Hematopoietic multipotent progenitor cell treated with erythropoietin and hydrocortisone succinate and interleukin-3 and kit ligand, for 17 days (in vitro differentiated cells): ENCODE measurements at regions not wholly inside any gene's neighbourhood (a gene's known extent, or its start where the extent isn't known, plus 50 kb on each side); places are given as distances from the start of the nearest gene placed in this dataset.
"Not testable (repeated sequence)": the region's sequence is repeated elsewhere in the genome, so short reads cannot be mapped to it uniquely, and the experiment has no call there.

ENCODE experiments used
- DNase-seq: peaks from one replicate; pipeline ENCODE4 v3.0.0-alpha.2; 2015; ENCODE audit warnings: low spot score

DNA sequence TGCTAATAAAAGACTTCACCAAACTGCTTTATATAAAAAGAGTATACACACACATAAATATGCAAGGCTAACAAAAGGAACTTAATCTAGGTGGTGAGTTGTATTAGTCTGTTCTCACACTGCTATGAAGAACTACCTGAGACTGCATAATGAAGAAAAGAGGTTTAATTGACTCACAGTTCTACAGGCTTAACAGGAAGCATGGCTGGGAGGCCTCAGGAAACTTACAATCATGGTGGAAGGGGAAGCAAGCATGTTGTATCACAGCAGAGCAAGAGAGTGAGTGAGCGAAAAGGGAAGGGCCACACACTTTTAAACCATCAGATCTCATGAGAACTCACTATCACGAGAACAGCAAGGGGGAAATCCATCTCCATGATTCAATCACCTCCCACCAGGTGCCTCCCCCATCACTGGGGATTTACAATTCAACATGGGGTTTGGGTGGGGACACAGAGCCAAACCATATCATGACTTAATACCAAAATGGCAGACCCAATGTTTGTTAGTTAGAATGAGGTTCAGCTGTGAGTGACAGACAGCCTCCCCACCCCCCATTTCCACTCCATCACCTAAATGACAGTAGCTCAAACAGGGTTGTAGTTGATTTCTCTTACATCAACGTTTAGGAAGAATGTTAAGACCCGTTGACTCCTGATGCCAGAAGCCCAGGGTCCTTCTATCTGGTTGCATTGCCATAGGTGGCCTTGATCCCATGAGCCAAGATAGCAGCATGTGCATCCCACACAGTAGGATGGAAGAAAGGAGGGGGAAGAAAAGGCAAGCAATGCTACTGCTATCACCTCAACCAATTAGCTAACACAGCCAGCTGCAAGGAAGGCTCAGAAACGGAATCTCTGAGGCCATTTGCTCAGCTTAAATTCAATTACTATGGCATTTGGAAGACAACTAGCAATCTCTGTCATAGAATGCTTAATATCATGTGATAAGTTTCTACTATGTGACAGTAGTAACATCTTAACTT lies 77.0 kb downstream of the CCDC71L start:
- DNase-seq = no peak

DNA sequence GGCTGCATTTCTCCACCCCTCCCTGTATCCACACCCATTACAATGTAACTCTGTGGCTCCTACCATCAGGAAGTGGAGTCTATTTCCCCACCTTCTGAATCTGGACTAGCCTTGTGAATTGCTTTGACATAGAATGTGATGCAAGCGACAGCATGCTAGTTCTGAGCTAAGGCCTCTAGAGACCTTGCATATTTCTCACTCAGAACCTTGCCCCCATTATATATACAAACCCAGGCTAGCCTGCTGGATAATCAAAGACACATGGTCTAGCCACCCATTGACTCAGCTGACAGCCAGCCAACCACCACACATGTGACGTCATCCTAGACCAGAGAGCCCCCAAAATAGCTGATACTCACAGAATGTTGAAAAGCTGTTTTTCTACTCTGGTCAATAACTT lies 77.9 kb downstream of the CCDC71L start:
- DNase-seq = no peak

DNA sequence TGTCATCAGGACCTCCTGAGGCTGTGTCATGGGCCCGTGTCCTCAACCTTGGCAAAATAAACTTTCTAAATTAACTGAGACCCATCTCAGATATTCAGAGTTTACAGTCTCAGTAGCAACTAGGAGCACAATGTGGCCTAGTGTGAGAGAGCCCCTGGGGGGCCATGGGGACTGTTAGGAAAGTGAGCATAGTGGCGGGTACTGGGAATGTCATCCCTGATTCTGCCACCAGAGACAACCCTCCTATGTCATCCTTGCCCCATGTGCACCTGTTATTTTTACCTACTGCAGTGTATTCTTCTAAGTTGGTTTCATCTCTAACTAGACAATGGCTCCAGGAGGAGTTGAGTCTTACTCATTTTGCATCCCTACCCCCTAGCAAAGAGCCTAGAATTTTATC lies 78.6 kb downstream of the CCDC71L start:
- DNase-seq = no peak

DNA sequence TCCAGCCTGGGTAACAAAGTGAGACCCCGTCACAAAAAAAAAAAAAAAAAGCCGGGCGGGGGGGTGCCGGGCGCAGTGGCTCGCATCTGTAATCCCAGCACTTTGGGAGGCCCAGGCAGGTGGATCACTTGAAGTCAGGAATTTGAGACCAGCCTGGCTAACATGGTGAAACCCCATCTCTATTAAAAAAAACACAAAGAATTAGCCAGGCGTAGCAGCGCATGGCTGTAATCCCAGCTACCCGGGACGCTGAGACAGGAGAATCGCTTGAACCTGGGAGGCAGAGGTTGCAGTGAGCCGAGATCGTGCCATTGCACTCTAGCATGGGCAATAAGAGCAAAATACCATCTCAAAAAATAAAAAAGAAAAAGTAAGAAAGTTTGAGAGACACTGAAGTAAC lies 81.9 kb downstream of the CCDC71L start:
- not testable (repeated sequence) for DNase-seq

DNA sequence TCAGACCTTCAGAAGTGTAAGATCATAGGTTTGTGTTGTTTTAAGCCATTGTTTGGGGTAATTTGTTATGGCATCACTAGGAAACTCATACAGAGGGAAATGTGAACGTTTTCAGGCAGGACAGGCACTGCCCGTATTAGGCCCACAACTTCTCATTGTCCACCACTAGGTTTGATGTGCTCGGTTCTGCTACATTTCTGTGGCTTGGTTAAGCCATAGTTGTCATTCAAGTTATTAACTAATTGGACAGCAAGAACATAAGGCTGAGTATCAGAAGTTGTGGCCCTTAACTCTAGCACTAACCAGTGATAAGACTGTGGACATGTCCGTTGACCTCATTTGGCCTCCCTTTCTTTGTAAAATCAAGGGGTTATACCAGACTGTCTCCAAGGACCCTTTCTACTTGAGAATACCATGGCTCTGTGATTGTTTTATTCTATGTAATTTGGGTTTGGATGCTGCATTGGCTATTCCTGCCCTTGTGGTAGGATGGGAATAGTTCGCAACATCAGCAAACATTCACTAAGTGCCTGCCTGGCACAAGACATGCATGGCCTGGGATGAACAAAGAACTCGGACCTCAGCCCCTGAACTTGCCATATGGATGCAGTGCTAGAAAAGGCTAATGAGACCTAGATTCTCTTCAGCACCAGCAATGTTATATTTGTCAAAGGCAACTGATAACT lies 85.7 kb downstream of the CCDC71L start:
- no peak for DNase-seq

DNA sequence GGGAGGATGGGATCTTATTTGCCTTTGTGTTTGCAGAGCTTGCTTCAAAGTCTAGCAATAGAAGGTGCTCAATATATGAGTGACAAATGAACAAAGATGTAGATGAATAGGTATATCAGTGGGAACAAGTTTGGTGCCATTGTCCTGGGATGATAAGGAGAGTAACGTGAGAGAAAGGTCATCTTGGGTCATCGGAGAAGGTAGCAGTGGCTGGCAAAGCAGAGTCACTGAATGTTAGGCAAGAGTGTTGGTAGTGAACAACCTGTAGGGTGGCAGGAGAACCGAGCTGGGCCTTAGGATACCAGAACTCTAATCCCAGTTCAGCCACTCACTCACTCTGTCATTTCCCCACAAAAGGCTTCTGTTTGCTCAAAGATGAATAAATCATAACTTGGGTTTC lies 87.2 kb downstream of the CCDC71L start:
- DNase-seq = no peak

DNA sequence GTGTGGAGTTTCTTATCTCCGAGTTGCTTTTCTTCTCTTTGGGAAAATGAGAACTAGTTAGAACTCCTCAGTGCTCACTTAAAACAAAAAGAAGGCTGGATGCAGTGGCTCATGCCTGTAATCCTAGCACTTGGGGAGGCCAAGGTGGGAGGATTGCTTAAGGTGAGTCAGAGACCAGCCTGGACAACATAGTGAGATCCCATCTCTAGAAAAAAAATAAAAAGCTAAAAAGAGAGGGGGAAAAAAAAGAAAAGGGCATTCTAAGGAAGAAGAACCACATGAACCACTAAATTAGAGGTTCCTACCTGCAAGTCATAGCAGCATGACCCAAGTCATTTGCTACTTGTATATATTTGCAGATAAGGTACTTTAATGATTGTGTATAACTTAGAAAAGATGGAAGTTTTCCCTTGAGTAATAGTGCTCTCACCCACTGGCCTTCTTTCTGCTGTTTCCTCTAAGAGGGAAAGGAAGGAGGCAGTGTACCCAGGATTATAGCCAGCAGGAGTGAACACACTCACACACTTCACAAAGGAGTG lies 87.8 kb downstream of the CCDC71L start:
- DNase-seq = no peak

DNA sequence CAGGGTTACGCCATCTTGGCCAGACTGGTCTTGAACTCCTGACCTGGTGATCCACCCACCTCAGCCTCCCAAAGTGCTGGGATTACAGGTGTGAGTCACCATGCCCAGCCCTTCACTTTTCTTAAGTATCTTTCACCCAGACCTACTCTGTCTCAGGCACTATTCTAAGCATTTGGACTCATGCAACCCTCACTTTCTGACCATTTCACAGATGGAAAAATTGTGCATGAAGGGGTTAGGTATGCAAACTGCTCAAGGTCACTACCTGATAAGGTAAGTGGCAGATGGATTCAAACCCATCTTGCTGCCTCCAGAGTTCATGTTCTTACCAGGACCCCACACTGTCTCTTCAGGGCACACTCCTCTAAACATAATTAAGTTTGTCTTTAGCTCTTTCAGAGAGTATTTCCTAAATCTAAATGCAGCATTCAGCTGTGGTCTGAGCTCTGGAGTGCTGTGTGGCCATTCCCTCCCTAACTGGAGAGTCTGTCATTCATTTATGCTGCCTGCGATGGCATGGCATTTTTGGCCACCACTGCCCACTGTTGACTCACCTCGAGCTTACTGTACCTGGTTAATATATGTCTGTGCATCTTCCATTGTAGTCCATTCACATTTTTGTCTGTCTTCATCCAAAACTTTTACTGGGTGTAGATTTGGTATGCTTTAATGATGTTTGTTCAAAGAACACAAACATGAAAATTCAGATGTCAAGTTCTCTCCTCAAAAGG lies 88.4 kb downstream of the CCDC71L start:
- DNase-seq = no peak

DNA sequence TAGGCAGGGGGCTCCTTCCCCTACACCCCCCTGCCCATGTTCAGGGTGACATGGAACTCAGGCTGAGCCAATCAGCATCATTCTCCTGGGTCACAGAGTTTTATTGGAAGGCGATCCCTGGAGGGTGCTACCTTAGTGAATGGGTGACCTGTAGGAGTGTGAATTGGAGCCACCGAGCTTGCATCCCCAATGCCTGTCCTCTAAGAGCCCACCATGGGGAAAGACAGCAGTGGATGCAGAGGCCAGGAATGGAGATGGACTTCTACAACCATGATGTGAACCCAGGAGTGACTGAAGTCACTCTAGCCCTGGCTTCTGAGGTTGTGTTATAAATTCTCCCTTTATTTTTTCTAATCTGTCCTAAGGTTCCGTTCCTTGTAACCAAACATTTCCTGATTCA lies 89.4 kb downstream of the CCDC71L start:
- DNase-seq = no peak

DNA sequence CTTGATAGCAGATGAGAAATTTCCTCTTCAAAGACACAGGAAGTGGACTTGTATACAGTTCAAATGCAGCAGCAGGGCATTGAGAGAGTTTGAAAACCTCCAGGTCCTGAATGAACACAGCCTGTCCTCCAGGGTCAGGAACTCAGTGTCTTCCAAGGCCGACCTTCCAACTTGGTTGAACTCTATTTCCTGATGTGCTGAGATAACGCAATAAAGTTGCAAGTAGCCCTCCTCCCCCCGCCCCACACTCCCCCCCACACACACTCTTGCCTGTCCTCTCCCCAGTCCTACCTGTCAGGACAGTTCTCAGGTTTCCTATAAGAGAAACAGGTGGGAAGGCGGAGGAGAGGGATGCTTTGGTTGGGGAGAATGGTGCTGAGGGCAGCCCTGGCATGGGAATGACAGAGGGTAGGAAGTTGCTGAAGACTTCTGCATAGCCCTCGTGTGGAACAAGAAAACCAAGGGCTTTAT lies 90.0 kb downstream of the CCDC71L start:
- no peak for DNase-seq

DNA sequence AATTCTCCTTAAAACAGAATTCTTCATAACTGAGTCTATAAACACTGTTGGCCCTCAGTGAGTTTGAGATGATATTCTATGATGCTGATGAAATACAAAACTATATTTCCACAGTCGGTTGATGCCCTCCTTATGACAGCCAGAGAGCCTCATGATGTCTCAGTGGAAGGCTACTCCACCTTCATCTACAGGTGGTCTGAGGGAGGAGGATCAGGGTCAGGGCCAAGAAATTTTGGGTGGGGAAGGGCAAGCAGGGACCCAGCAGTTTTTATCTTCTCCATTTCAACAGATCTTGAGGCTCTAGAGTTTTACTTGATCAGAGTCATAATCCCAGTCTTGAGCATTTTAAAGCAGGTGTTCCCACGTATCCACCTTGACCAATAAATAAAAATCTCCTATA lies 90.8 kb downstream of the CCDC71L start:
- no peak for DNase-seq

DNA sequence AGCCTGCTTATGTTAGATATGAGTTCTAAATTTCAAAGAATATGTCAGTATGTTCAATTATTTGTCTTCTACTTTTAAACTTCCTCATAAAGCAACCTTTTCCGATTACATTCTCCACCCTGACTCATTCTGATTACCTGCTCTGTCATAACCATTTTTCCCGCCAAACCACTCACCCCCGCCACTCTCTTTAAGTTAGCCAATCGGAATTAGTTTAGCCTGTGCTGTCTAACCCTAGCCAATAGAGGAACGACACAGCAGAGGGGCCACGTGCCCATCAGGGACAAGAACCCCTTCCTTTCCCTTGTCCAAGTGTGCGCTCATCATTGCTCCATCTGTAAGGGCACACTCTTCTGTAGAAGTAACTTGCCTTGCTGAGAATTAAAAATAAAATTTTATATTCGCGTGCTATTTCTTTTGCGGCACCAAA lies 91.4 kb downstream of the CCDC71L start:
- DNase-seq = no peak

DNA sequence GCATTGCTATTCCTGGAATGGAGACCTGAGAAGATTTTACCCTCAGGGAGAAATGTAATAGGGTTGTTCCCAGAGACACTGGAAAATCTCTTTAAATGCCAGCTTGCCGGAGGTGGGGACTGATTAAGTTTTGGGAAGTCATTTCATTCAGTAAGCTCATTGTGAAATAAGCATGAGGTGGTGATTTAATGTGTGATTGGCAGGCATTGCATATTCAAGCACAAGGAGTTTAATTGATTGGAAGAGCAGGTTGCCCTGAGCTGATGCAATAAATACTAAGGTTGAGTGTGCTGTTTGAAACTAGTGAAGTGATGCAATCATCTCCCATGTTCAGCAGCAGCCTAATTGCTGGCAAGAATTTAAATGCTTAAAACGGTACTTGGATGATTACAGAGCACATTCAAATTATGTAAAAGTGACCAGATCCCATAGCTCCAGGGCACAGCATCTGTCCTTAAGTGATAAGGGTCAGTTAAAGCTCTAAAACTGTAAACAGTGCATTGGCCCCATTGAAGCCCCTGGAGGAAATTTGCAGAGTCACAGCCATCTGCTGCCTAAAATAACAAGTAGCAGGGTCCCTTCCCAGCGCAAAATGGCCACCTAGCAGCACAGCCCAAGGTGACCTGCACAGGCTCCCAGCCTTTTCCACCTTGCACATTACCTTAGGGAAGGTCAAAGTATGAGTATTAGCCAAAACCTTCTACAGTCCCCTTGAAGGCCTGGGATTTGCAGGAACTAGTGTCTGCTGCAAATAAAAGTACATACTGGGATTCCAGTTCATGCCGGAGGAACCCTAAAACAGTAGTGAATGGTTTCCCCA lies 92.1 kb downstream of the CCDC71L start:
- DNase-seq = peak; percentile 81

DNA sequence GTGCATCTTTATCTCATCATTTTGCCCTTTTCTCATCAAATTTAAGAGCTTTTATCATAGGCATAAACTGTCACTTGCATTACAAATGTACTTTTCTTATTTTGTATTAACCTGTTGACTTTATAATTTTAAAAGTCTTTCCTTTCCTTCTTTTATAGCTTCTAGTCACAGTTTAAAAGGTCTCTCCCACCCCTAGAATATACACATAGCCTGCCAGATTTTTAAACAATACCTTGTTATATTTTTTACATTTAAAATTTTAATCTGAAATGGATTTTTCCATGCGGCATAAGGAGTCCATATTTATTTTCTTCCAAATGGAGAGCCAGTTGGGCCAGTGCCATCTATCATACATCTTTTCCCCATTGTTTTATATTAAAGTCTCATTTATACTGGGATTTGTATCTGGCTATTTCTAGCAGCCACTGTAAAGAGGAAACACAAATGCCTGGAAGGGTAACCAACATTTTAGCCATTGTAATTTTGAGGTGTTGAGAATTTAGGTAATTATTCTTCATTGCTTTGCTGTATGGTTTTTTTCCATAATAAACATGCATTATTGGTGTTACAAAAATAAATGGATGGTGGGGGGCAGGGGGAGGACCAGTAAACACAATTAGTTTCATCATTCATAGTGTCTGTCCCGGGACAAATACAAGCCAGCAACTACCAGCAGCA lies 92.8 kb downstream of the CCDC71L start:
- no peak for DNase-seq

DNA sequence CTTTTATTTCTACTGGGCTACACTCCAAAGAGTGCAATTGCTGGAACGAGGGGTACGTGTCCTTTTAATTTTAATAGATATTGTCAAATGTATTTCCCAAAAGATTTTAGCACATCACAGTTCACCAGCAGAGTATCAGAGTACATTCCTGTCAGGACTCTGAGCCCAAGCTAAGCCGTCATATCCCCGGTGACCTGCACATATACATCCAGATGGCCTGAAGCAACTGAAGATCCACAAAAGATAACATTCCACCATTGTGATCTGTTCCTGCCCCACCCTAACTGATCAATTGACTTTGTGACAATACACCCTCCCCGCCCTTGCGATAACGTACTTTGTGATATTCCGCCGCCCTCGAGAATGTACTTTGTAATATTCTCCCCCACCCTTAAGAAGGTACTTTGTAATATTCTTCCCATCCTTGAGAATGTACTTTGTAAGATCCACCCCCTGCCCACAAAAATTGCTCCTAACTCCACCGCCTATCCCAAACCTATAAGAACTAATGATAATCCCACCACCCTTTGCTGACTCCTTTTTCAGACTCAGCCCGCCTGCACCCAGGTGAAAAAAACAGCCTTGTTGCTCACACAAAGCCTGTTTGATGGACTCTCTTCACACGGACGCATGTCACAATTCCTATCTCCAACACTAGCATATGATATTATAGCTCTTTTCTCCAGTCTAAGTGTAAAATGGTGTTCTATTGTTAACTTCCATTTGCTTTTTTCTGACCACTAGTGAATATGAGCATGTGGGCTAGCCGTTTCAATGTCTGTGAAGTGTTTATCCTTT lies 93.6 kb downstream of the CCDC71L start:
- DNase-seq = not testable (repeated sequence)

DNA sequence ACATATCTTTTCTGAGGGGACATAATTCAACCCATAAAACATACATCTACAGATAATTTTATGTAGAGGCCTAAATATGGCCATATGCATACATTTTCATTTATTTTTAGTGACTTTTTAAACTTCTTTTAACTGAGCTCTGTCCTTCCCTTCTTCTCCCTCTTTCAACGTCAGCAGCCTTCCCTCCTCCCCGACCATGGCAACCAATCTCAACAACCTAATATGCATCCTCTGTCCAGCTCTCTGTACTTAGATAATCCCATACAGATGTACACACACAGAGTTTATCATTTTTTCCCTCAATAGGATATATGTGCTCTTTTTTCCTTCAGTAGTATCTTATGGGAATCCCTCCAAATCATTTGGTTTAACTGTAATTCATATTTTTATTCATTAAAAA lies 94.3 kb downstream of the CCDC71L start:
- no peak for DNase-seq

DNA sequence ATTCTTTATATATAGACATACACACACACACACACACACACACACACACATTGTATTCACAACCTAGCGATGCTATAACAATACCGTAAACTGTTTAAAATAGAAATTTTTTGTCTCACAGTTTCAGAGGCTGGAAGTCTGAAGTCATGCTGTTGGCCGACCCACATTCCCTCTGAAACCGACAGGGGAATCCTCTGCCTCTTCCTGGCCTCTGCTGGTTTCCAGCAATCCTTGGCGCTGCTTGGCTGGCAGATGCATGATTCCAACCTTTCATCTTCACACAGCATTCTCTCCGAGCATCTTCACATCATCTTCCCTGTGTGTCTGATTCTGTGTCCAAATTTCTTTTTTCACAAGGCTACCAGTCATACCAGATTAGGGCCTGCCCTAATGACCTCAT lies 94.8 kb downstream of the CCDC71L start:
- no peak for DNase-seq

DNA sequence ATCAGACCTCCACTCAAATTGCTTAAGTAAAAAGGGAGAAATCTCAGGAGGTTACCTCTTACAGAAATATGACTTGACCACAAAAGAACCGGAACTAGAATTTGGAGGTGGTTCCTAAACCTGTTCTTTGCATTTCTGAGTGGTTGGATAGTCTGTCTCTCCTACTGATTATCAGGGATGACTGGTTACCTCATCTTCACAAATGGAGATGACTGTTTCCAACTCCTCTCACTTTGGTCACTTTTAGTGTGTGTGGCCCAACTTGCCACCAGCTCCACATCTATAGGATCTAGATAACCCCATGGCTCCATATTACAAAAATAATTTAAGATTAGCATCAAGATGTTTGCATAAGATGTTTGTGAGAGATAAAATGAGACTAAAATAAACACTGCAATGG lies 95.5 kb downstream of the CCDC71L start:
- DNase-seq = no peak

DNA sequence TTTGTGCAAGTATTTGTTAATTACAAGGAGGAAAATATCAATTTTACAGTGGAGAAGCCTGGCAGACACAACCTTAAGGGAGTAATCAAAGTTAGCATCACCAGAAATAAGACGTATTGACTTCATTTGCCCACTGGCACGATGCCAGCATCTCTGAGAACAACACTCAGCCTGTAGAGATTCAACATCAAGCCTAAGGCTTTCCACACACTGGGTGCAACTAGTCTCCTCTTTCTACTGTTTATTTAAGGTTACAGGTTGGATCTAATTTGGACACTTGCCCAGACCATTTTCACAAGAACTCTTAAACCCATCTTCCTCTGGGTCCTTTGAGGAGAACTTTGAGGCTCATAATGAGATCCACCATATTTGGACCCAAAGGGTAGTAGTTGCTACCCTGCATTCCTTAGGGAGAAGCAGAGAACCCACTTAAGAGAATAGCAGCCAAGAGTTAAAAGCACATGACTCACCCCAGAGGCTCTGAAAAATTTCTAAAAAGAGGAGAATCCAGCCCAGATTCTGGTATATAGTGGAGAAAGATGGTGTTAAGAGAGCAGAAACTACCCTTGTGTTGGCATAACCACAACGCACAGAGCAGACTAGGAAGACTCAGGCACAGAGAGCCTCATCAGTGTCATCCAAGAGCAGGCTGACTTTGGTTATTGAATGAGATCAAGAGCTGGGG lies 97.3 kb downstream of the CCDC71L start:
- DNase-seq = peak; percentile 52
